Calu3 (cell line): ENCODE measurements at regions not wholly inside any gene's neighbourhood (a gene's known extent, or its start where the extent isn't known, plus 50 kb on each side); places are given as distances from the start of the nearest gene placed in this dataset.

ENCODE experiments used
- BruUV-seq: library from RNA; stranded (reverse); fragments of 400-500 nt; replicated peaks from 2 replicates; lab custom pipeline; 2021; lab: Mats Ljungman, UMichigan
- CTCF ChIA-PET: fragments of 300-600 bp; sonication (Branson Sonifier 250); formaldehyde crosslinking; loops from one replicate; lab custom pipeline; 2022; ENCODE audit warnings: antibody characterized with exemption; lab: Charles Lee
- DNase-seq: peaks from one replicate; pipeline ENCODE4 v3.0.0; 2022
- H3K27ac Mint-ChIP-seq: one replicate; pipeline ENCODE4 v1.8.0; 2022; ENCODE audit warnings: mixed read lengths; ENCODE audit not compliant: unreplicated experiment
- H3K27me3 Mint-ChIP-seq: one replicate; pipeline ENCODE4 v1.8.0; 2022; ENCODE audit warnings: mixed read lengths; ENCODE audit not compliant: unreplicated experiment
- H3K36me3 Mint-ChIP-seq: one replicate; pipeline ENCODE4 v1.8.0; 2022; ENCODE audit warnings: mild to moderate bottlenecking, moderate library complexity, mixed read lengths; ENCODE audit not compliant: insufficient read depth, unreplicated experiment
- H3K4me1 Mint-ChIP-seq: one replicate; pipeline ENCODE4 v1.8.0; 2022; ENCODE audit warnings: mild to moderate bottlenecking, low read depth, mixed read lengths; ENCODE audit not compliant: unreplicated experiment
- H3K4me3 Mint-ChIP-seq: one replicate; pipeline ENCODE4 v1.8.0; 2022; ENCODE audit warnings: mild to moderate bottlenecking, low read depth, moderate library complexity, mixed read lengths; ENCODE audit not compliant: unreplicated experiment
- H3K9me3 Mint-ChIP-seq: one replicate; pipeline ENCODE4 v1.8.0; 2022; ENCODE audit warnings: low read depth, mixed read lengths; ENCODE audit not compliant: unreplicated experiment
- intact Hi-C: fragments of 100-400 bp; cut with micrococcal nuclease; formaldehyde crosslinking; loops from one replicate; pipeline ENCODE4 v1.10.0; 2022; ENCODE audit not compliant: unreplicated experiment
- TF ChIP-seq, protein P1 (sequence below): fragments of 200-600 bp; IDR thresholded peaks from one replicate; pipeline ENCODE4 v1.8.0; 2022; ENCODE audit warnings: antibody characterized with exemption; ENCODE audit not compliant: unreplicated experiment

DNA sequence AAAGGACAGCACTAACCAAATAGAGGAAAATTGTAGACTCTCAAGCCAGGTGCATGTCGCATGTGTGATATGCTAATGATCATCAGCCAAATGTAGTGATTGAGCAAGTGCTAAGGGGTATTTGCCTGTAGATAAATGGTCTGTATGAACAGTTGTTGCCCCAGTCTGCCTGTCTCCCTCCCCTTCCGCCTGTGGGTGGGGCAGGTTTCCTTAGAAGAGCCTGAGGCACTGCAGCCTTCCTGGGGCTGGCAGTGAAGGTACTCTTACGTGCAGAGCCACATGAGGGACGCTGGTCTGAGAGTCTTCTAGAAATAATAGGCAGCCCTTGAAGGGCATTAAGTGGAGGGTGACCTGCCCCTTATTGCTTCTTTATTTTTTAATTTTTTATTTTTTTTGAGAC lies 152.1 kb downstream of the SNX10 start:
- DNase-seq: no peak
- intact Hi-C loops: no loop called here
- no peak overlapping the region for H3K27ac Mint-ChIP-seq
- H3K4me3 Mint-ChIP-seq: no peak overlapping the region
- H3K9me3 Mint-ChIP-seq: no peaks in the 10 kb centered on the region
- no peaks in the 10 kb centered on the region for H3K27me3 Mint-ChIP-seq
- H3K4me1 Mint-ChIP-seq: peaks cover 11% of the 10 kb centered on the region
- H3K36me3 Mint-ChIP-seq: no peaks in the 10 kb centered on the region
- CTCF ChIA-PET: no interaction called here
- no TSS peak for BruUV-seq
- TF ChIP-seq, protein P1, sequence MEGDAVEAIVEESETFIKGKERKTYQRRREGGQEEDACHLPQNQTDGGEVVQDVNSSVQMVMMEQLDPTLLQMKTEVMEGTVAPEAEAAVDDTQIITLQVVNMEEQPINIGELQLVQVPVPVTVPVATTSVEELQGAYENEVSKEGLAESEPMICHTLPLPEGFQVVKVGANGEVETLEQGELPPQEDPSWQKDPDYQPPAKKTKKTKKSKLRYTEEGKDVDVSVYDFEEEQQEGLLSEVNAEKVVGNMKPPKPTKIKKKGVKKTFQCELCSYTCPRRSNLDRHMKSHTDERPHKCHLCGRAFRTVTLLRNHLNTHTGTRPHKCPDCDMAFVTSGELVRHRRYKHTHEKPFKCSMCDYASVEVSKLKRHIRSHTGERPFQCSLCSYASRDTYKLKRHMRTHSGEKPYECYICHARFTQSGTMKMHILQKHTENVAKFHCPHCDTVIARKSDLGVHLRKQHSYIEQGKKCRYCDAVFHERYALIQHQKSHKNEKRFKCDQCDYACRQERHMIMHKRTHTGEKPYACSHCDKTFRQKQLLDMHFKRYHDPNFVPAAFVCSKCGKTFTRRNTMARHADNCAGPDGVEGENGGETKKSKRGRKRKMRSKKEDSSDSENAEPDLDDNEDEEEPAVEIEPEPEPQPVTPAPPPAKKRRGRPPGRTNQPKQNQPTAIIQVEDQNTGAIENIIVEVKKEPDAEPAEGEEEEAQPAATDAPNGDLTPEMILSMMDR: no peak

DNA sequence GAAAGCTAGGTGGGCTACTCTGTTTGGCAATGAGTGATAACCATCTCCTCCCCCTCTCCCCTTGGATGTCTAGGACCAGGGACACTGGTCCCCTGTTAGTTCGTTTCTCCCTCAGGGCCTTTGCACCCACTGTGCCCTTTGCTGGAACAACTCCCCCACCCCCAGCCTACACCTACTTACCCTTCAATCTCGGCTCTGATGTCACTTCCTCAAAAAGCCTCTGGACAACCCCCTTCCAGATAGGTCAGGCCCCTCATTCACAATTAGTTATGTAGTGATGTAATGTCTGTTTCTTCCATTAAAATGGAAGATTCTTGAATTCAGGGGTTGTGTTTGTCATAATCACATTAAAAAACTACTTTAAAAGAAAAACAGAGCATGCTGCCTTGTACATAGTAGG lies 152.9 kb downstream of the SNX10 start:
- H3K4me1 Mint-ChIP-seq: peaks cover 11% of the 10 kb centered on the region
- intact Hi-C loops: no loop called here
- CTCF ChIA-PET: no interaction called here

DNA sequence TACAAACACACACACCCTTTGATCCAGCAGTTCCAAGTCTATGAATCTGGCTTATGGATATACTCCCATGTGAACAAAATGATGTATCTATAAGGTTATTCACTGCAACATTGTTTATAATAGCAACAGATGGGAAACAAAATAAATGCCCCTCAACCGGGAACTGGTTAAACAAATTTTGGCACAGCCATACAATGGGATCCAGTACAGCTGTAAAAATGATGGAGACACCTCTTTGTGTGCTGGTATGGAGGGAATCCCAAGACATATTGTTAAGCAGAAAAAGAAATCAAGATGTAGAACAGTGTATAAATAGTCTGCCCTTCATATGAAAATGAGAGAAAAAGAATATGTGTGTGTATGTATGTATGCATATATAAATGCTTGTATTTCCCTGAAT lies 155.5 kb downstream of the SNX10 start:
- Mint-ChIP-seq H3K36me3 (peaks cover 3% of the 10 kb centered on the region), H3K9me3 (no peaks in the 10 kb centered on the region), H3K4me1 (peaks cover 16% of the 10 kb centered on the region), H3K27me3 (no peaks in the 10 kb centered on the region), H3K27ac (no peak overlapping the region), H3K4me3 (no peak overlapping the region)
- DNase-seq: no peak
- CTCF ChIA-PET: no interaction called here
- TF ChIP-seq, protein P1: no peak
- intact Hi-C loops: no loop called here
- no TSS peak for BruUV-seq

More for the DNA sequence above, 152.9 kb downstream of the SNX10 start:
- BruUV-seq: no TSS peak
- TF ChIP-seq, protein P1: no peak
- Mint-ChIP-seq H3K27me3 (no peaks in the 10 kb centered on the region), H3K4me3 (no peak overlapping the region), H3K36me3 (no peaks in the 10 kb centered on the region), H3K27ac (no peak overlapping the region), H3K9me3 (no peaks in the 10 kb centered on the region)
- DNase-seq: no peak

DNA sequence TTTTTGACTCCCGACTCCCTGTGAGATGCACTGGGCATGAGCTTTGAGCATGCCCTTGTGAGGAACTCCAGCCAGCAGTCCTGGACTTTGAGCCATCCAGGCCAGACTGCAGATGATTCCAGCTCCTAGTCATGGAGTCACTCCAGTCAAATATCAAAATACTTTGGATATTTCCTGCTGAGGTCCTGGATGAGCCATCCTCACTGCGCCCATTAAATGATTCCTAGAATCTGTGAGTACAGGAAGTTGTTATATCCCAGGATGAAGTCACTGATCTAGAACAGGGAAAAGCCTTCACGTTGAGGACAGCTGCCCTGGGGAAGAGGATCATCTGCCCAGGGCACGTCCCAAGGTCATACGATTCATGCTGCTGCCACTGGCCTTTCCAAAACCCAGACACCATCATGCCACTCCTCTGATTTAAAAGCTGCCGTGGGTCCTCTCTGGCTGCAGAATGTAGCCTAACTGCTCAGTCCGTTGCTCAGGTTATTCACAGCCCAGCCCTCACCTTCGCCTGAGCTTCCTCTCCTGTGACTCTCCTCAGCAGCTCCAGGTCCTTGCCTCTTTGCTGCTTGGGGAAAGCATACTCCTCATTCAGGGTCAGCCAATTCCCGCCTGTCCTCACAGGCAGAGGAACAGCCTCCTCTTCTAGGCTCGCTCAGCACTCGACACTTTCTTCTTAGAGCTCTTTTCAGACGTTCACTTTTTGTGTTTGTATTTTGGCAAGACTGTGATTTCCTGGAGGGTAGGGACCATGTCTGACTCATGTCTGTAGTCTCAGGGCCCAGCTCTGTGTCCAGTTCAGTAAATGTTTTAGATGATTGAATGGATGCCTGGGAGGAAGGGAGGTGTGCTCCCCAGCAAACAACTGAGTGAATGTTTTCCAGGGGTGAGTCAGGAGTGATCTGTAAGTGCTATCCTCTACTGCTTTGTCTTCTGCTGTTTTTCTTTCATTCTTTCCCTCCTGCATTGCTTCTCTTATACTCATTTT lies 157.8 kb downstream of the SNX10 start:
- peaks cover 24% of the 10 kb centered on the region for H3K4me1 Mint-ChIP-seq
- peak; percentile 31 for DNase-seq
- peak overlapping the region; percentile 44 for H3K27ac Mint-ChIP-seq
- CTCF ChIA-PET: interaction anchor here (0.7 to 1.6 kb wide), 8 partner anchors 10 to 207 kb away, joined by 3 to 9 read pairs (median 3); no protein-coding TSS in a partner anchor
- H3K36me3 Mint-ChIP-seq: peaks cover 5% of the 10 kb centered on the region
- no TSS peak for BruUV-seq
- TF ChIP-seq, protein P1: no peak
- intact Hi-C loops: no loop called here
- H3K9me3 Mint-ChIP-seq: no peaks in the 10 kb centered on the region
- H3K27me3 Mint-ChIP-seq: no peaks in the 10 kb centered on the region
- peak overlapping the region; percentile 11 for H3K4me3 Mint-ChIP-seq
